Esophagus squamous epithelium (tissue), 4 donors: ENCODE measurements at regions not wholly inside any gene's neighbourhood (a gene's known extent, or its start where the extent isn't known, plus 50 kb on each side); places are given as distances from the start of the nearest gene placed in this dataset.

Experiments used
- CTCF ChIP-seq, 6 experiments: fragments of 450-650 bp in 4 of 6; fragments of 200-600 bp in 2 of 6; sonication (generic) in 2 of 6; IDR thresholded peaks; one replicate each; pipeline ENCODE4 v1.5.1; 2016 to 2019; ENCODE audit warnings: antibody characterized with exemption in 6 of 6, mild to moderate bottlenecking in 4 of 6, moderate library complexity in 4 of 6
- POLR2A ChIP-seq, 4 donors: fragments of 450-650 bp; IDR thresholded peaks; one replicate each; pipeline ENCODE4 v1.6.1; 2017; ENCODE audit warnings: antibody characterized with exemption in 4 of 4, mild to moderate bottlenecking in 4 of 4, moderate library complexity in 3 of 4

GRCh38 chr6:155980768-155981079 is 525.1 kb upstream of the NOX3 start:
- TF ChIP-seq CTCF (IDR thresholded peaks at IDR 0.05) (no peak), POLR2A (IDR thresholded peaks at IDR 0.05) (no peak)
